Skeletal muscle tissue (tissue), 3 donors: ENCODE measurements at regions not wholly inside any gene's neighbourhood (a gene's known extent, or its start where the extent isn't known, plus 50 kb on each side); places are given as distances from the start of the nearest gene placed in this dataset.
"Not testable (repeated sequence)": the region's sequence is repeated elsewhere in the genome, so short reads cannot be mapped to it uniquely, and the experiment has no call there.

Source experiments
- H3K27ac ChIP-seq: one replicate; pipeline ENCODE4 v1.7.0; 2013; ENCODE audit warnings: mild to moderate bottlenecking, low read depth, low read length, inconsistent platforms
- H3K27me3 ChIP-seq, 3 donors: one replicate each; pipeline ENCODE4 v1.7.0; 2013; ENCODE audit warnings: low read length in 3 of 3; ENCODE audit not compliant: control insufficient read depth in 3 of 3, insufficient read depth in 3 of 3
- H3K36me3 ChIP-seq, 3 donors: one replicate each; pipeline ENCODE4 v1.7.0; 2013; ENCODE audit warnings: low read length in 3 of 3; ENCODE audit not compliant: control insufficient read depth in 3 of 3, insufficient read depth in 3 of 3
- H3K4me1 ChIP-seq, 3 donors: one replicate each; pipeline ENCODE4 v1.7.0; 2013; ENCODE audit warnings: low read length in 3 of 3, mild to moderate bottlenecking in 3 of 3; ENCODE audit not compliant: control insufficient read depth in 3 of 3, insufficient read depth in 3 of 3
- H3K4me3 ChIP-seq, 3 donors: one replicate each; pipeline ENCODE4 v1.7.0; 2013; ENCODE audit warnings: low read length in 3 of 3
- H3K9ac ChIP-seq, 3 donors: one replicate each; pipeline ENCODE4 v1.7.0; 2013; ENCODE audit warnings: low read length in 3 of 3, mild to moderate bottlenecking in 3 of 3, moderate library complexity in 2 of 3, low read depth in 1 of 3
- H3K9me3 ChIP-seq, 3 donors: one replicate each; pipeline ENCODE4 v1.7.0; 2013; ENCODE audit warnings: low read length in 3 of 3; ENCODE audit not compliant: control insufficient read depth in 3 of 3
- donor health status: Osteomylitis.

DNA sequence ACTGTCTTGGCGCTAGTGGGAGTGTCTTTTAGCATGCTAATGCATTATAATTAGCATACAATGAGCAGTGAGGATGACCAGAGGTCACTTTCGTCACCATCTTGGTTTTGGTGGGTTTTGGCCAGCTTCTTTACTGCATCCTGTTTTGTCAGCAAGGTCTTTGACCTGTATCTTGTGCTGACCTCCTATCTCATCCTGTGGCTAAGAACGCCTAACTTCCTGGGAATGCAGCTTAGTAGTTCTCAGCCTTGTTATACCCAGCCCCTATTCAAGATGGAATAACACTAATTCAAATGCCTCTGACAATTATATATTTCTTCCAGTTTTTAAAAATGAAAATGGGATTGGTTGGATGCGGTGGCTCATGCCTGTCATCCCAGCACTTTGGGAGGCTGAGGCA, 92.0 kb upstream of the TMTC4 start:
- H3K36me3 ChIP-seq, H3K9me3 ChIP-seq, H3K9ac ChIP-seq, H3K27ac ChIP-seq, H3K27me3 ChIP-seq, H3K4me3 ChIP-seq, H3K4me1 ChIP-seq: not testable (repeated sequence)

DNA sequence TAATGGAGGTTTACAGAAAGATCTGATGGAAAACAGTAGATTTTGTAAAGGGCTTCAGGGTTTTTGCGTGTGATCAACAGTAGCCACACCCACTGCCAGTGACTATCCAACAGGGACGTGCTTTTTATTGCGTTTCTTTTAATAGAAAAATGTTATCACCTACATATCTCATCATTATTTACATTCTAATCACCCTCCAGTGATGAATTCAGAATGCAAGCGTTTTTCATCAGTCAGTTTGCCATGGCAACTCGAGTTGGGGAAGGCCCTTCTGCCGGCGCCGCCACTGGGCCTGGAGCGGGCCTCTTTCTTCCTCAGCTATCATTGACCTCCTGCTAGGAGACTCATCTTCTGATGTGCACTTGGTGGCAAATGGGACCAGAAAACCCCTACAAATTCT, 90.3 kb upstream of the TMTC4 start:
- Histone ChIP-seq H3K27me3 (no peaks in the 10 kb centered on the region), H3K4me3 (no peak overlapping the region), H3K9me3 (peaks cover 0 to 2% (median 0%) of the 10 kb centered on the region in 3 donors), H3K4me1 (no peaks in the 10 kb centered on the region), H3K36me3 (no peaks in the 10 kb centered on the region), H3K9ac (no peak overlapping the region), H3K27ac (no peak overlapping the region)

GRCh38 chr13:100762126-100762525, 87.5 kb upstream of the TMTC4 start:
- not testable (repeated sequence) for H3K36me3 ChIP-seq, H3K4me1 ChIP-seq, H3K9ac ChIP-seq, H3K9me3 ChIP-seq, H3K27ac ChIP-seq, H3K27me3 ChIP-seq, H3K4me3 ChIP-seq

- no peaks in the 10 kb centered on the region for H3K36me3 ChIP-seq
- no peaks in the 10 kb centered on the region for H3K9me3 ChIP-seq
- no peak overlapping the region for H3K9ac ChIP-seq
- no peak overlapping the region for H3K27ac ChIP-seq
- H3K27me3 ChIP-seq = peaks cover 0 to 3% (median 0%) of the 10 kb centered on the region in 3 donors
- H3K4me1 ChIP-seq = no peaks in the 10 kb centered on the region
- no peak overlapping the region for H3K4me3 ChIP-seq
Measured at GRCh38 chr13:100755891-100756290, 81.3 kb upstream of the TMTC4 start.

GRCh38 chr13:100754459-100754858, 79.9 kb upstream of the TMTC4 start:
- H3K4me3 ChIP-seq = no peak overlapping the region
- H3K36me3 ChIP-seq = no peaks in the 10 kb centered on the region
- no peak overlapping the region for H3K9ac ChIP-seq

GRCh38 chr13:100753376-100753775, 78.8 kb upstream of the TMTC4 start:
- Histone ChIP-seq H3K4me1 (no peaks in the 10 kb centered on the region), H3K27ac (no peak overlapping the region), H3K9ac (no peak overlapping the region), H3K4me3 (no peak overlapping the region), H3K9me3 (no peaks in the 10 kb centered on the region), H3K36me3 (no peaks in the 10 kb centered on the region), H3K27me3 (peaks cover 0 to 3% (median 0%) of the 10 kb centered on the region in 3 donors)

More at GRCh38 chr13:100754459-100754858, 79.9 kb upstream of the TMTC4 start:
- H3K9me3 ChIP-seq = no peaks in the 10 kb centered on the region
- peaks cover 0 to 3% (median 0%) of the 10 kb centered on the region in 3 donors for H3K27me3 ChIP-seq
- no peaks in the 10 kb centered on the region for H3K4me1 ChIP-seq
- H3K27ac ChIP-seq = no peak overlapping the region

DNA sequence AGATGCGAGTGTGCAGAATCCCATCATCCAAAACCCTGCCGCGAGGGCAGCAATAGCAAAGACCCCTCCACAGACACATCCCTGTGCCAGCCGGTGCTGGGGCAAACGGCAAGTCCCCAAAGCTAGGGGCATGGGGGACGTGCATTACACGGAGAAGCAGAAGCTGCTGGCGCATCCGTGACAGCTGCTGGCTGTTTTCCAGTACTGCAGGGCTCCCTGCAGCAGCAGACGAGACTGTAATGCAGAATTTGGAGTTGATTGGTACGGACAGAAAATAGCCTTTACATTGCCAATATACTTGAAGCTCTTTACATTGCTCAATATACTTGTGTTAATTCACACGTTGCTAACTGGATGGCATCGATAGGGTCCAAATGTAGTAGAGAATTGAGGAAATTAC, 77.2 kb upstream of the TMTC4 start:
- no peak overlapping the region for H3K4me3 ChIP-seq
- H3K27ac ChIP-seq = no peak overlapping the region
- H3K9me3 ChIP-seq = no peaks in the 10 kb centered on the region
- H3K4me1 ChIP-seq = no peaks in the 10 kb centered on the region
- no peak overlapping the region for H3K9ac ChIP-seq
- H3K36me3 ChIP-seq = no peaks in the 10 kb centered on the region
- H3K27me3 ChIP-seq = peaks cover 0 to 3% (median 0%) of the 10 kb centered on the region in 3 donors

DNA sequence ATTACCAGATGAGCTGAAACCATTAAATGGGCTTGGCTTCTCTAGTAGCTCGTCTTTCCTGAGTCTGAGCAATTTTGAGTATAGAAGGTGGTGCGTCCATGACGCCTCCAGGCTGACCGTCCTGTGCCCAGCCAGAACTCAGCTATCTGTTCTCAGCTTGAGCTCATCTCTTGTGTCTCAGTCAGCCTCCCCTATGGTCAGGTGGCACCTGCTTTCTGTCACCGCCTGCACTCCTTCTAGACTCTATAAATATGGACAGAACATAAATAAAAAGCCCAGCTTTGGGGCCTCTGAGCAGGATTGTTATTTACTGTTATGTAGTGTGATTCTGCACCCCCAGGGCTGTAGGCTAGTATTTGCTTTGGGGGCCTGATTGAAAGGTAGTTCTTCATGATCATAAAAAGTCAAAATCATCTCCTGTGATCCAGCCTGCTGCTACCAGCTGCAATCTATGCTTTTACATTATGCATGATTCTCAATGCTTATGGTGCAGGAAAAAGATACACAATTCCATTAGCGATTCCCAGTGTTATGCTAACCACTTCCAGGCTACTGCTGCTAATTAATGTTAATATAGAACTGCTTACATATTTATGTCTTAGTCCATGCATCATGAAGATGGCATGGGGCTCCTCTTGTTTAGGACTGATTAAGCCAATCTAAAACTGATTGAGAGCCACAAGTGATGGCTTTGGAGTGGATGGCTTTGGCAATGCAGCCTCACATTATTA, 72.5 kb upstream of the TMTC4 start:
- Histone ChIP-seq H3K27ac (no peak overlapping the region), H3K27me3 (peaks cover 0 to 3% (median 0%) of the 10 kb centered on the region in 3 donors), H3K9me3 (no peaks in the 10 kb centered on the region), H3K4me3 (no peak overlapping the region), H3K36me3 (no peaks in the 10 kb centered on the region), H3K4me1 (no peaks in the 10 kb centered on the region), H3K9ac (no peak overlapping the region)

DNA sequence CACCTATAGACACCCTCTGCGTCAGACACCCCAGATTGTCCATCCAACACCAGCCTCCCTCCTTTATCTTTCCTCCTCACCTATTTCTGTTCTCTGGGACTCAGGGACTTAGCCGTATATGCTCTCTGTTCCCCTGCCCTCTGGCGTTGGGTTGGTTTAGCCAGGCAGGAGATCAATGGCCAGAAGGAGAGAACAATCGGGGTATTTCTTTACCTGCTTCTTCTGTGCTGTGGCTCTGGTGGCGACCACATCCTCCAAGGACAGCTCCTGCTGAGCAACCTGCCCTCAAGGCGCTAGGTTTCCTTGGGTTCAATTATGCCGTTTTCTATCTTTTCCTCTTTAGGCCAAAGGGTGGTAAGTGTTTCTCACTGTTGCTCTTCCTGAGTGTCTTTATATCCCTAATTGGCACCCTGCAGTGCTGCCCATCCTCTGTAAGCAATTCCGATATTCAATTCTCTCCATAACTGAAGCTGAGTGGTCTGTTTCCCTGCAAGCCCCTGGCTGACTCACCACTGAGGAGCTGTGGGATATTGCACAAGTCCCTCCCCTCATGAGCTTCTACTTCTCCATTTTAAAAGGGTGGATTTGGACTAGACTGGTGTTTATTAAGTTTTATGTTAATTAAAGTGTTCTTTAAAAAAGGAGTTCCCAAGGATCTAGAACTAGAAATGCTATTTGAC, 63.7 kb upstream of the TMTC4 start:
- no peaks in the 10 kb centered on the region for H3K36me3 ChIP-seq
- H3K27me3 ChIP-seq = no peaks in the 10 kb centered on the region
- no peak overlapping the region for H3K27ac ChIP-seq
- H3K4me3 ChIP-seq = no peak overlapping the region
- no peak overlapping the region for H3K9ac ChIP-seq
- no peaks in the 10 kb centered on the region for H3K9me3 ChIP-seq
- no peaks in the 10 kb centered on the region for H3K4me1 ChIP-seq

GRCh38 chr13:100735494-100735893, 60.9 kb upstream of the TMTC4 start:
- Histone ChIP-seq H3K4me1 (no peaks in the 10 kb centered on the region), H3K9me3 (no peaks in the 10 kb centered on the region), H3K36me3 (no peaks in the 10 kb centered on the region), H3K27me3 (no peaks in the 10 kb centered on the region), H3K4me3 (no peak overlapping the region), H3K9ac (no peak overlapping the region), H3K27ac (no peak overlapping the region)
